H1 (cell line): ENCODE measurements at regions not wholly inside any gene's neighbourhood (a gene's known extent, or its start where the extent isn't known, plus 50 kb on each side); places are given as distances from the start of the nearest gene placed in this dataset.

ENCODE experiments used
- CTCF ChIA-PET: fragments of 300-600 bp; sonication (Branson Sonifier 250); formaldehyde crosslinking; loops from one replicate; lab custom pipeline; 2021; ENCODE audit not compliant: partially characterized antibody; lab: Charles Lee
- POLR2A ChIA-PET: fragments of 300-600 bp; sonication (Branson Sonifier 250); formaldehyde crosslinking; loops from one replicate; lab custom pipeline; 2021; ENCODE audit warnings: inconsistent platforms; ENCODE audit not compliant: partially characterized antibody; lab: Charles Lee
- DNase-seq, 2 experiments: peaks; one replicate each; pipeline versions ENCODE4 v3.0.0 to v3.0.0-alpha.2; 2010 to 2022; ENCODE audit warnings: low spot score in 2 of 2, low read depth in 1 of 2, mixed read lengths in 1 of 2
- FAIRE-seq: peaks from 2 replicates; lab custom pipeline; 2011; peaks lifted over from hg19 to GRCh38; lab: Jason Lieb, UNC
- H2AFZ ChIP-seq: 2 replicates; pipeline ENCODE4 v1.8.1; 2012; ENCODE audit warnings: low read length, inconsistent platforms
- H2AK5ac ChIP-seq: 2 replicates; pipeline ENCODE4 v1.6.1; 2013; ENCODE audit warnings: low read depth, low read length
- H2BK120ac ChIP-seq: replicated peaks from 2 replicates; pipeline ENCODE3; 2013; ENCODE audit warnings: low read depth, low read length, inconsistent platforms
- H2BK12ac ChIP-seq: 2 replicates; pipeline ENCODE4 v1.6.1; 2013; ENCODE audit warnings: low read depth, low read length
- H2BK15ac ChIP-seq: 2 replicates; pipeline ENCODE4 v1.6.1; 2013; ENCODE audit warnings: low read length
- H2BK20ac ChIP-seq: 2 replicates; pipeline ENCODE4 v1.6.1; 2013; ENCODE audit warnings: low read length
- H2BK5ac ChIP-seq: 2 replicates; pipeline ENCODE4 v1.6.1; 2013; ENCODE audit warnings: low read depth, low read length
- H3K14ac ChIP-seq: 2 replicates; pipeline ENCODE4 v1.6.1; 2013; ENCODE audit warnings: inconsistent platforms; ENCODE audit not compliant: insufficient read length
- H3K18ac ChIP-seq: 2 replicates; pipeline ENCODE4 v1.6.1; 2013; ENCODE audit warnings: low read length; ENCODE audit errors: extremely low read depth
- H3K23ac ChIP-seq: 2 replicates; pipeline ENCODE4 v1.6.1; 2013; ENCODE audit warnings: inconsistent platforms; ENCODE audit not compliant: insufficient read length
- H3K23me2 ChIP-seq: 2 replicates; pipeline ENCODE4 v1.6.1; 2013; ENCODE audit warnings: low read depth, low read length
- H3K27ac ChIP-seq: 2 replicates; pipeline ENCODE4 v1.6.1; 2011; ENCODE audit warnings: low read depth, low read length, inconsistent platforms
- H3K27me3 ChIP-seq, 4 experiments: replicated peaks in 1 of 4; 1 replicate in 1 of 4; 2 replicates in 3 of 4; pipeline versions ENCODE4 v1.6.1 to v1.8.1; 2011 to 2013; ENCODE audit warnings: low read length in 3 of 4, mild to moderate bottlenecking in 3 of 4, inconsistent platforms in 2 of 4, mixed read lengths in 2 of 4, moderate library complexity in 1 of 4; ENCODE audit not compliant: control insufficient read depth in 3 of 4, insufficient read depth in 3 of 4; ENCODE audit errors: extremely low read depth in 1 of 4
- H3K36me3 ChIP-seq, 4 experiments: 2 replicates each; pipeline versions ENCODE4 v1.6.1 to v1.8.1; 2011 to 2013; ENCODE audit warnings: mild to moderate bottlenecking in 4 of 4, low read length in 3 of 4, moderate library complexity in 2 of 4, control low read depth in 1 of 4, inconsistent platforms in 1 of 4; ENCODE audit not compliant: insufficient read depth in 4 of 4, control insufficient read depth in 2 of 4
- H3K4ac ChIP-seq: replicated peaks from 2 replicates; pipeline ENCODE3; 2013; ENCODE audit warnings: low read length, low read depth, mixed read lengths, inconsistent platforms; ENCODE audit not compliant: insufficient read length
- H3K4me1 ChIP-seq, 4 experiments: replicated peaks in 1 of 4; 1 replicate in 1 of 4; 2 replicates in 3 of 4; pipeline versions ENCODE4 v1.6.1 to v1.8.1; 2011 to 2013; ENCODE audit warnings: low read length in 3 of 4, inconsistent platforms in 2 of 4, mixed read lengths in 1 of 4; ENCODE audit not compliant: insufficient read depth in 4 of 4, control insufficient read depth in 3 of 4
- H3K4me2 ChIP-seq, 2 experiments: 2 replicates each; pipeline versions ENCODE4 v1.6.1 to v1.8.1; 2011 to 2013; ENCODE audit warnings: low read depth in 2 of 2, low read length in 2 of 2, control low read depth in 1 of 2, inconsistent platforms in 1 of 2, mild to moderate bottlenecking in 1 of 2; ENCODE audit not compliant: insufficient read depth in 1 of 2
- H3K4me3 ChIP-seq, 4 experiments: fragments of 200-600, 300-600 bp in 1 of 4; sonication (generic), shearing (Covaris generic), sonication (Bioruptor Twin) in 1 of 4; 2 replicates each; pipeline versions ENCODE4 v1.5.1 to v1.8.1; 2011 to 2016; ENCODE audit warnings: low read length in 4 of 4, low read depth in 3 of 4, control low read depth in 2 of 4, inconsistent platforms in 2 of 4, mild to moderate bottlenecking in 2 of 4, mixed read lengths in 1 of 4, moderate library complexity in 1 of 4; ENCODE audit not compliant: insufficient read depth in 2 of 4; ENCODE audit errors: extremely low read depth in 1 of 4
- H3K56ac ChIP-seq: replicated peaks from 2 replicates; pipeline ENCODE3; 2013; ENCODE audit warnings: low read depth, mild to moderate bottlenecking, mixed read lengths, low read length, inconsistent platforms; ENCODE audit not compliant: insufficient read length
- H3K79me1 ChIP-seq: 2 replicates; pipeline ENCODE4 v1.6.1; 2013; ENCODE audit warnings: low read depth, low read length, control low read depth
- H3K79me2 ChIP-seq, 2 experiments: 2 replicates each; pipeline versions ENCODE4 v1.6.1 to v1.8.1; 2012 to 2013; ENCODE audit warnings: low read length in 2 of 2, mild to moderate bottlenecking in 2 of 2, inconsistent platforms in 1 of 2; ENCODE audit not compliant: insufficient read depth in 2 of 2, control insufficient read depth in 1 of 2
- H3K9ac ChIP-seq, 4 experiments: replicated peaks in 1 of 4; 1 replicate in 1 of 4; 2 replicates in 3 of 4; pipeline versions ENCODE4 v1.6.1 to v1.8.1; 2011 to 2013; ENCODE audit warnings: low read depth in 3 of 4, low read length in 3 of 4, control low read depth in 2 of 4, mild to moderate bottlenecking in 2 of 4, moderate library complexity in 2 of 4, inconsistent platforms in 1 of 4; ENCODE audit errors: extremely low read depth in 1 of 4
- H3K9me3 ChIP-seq, 2 experiments: 2 replicates each; pipeline versions ENCODE4 v1.6.1 to v1.8.1; 2012 to 2013; ENCODE audit warnings: mild to moderate bottlenecking in 2 of 2, moderate library complexity in 2 of 2, control low read depth in 1 of 2, inconsistent platforms in 1 of 2, low read depth in 1 of 2, low read length in 1 of 2, mixed read lengths in 1 of 2; ENCODE audit not compliant: insufficient read depth in 2 of 2
- H4K20me1 ChIP-seq, 2 experiments: replicated peaks in 1 of 2; 2 replicates each; pipeline versions ENCODE3 to v1.8.1; 2011 to 2013; ENCODE audit warnings: inconsistent platforms in 2 of 2, low read length in 2 of 2, mild to moderate bottlenecking in 1 of 2; ENCODE audit not compliant: insufficient read depth in 2 of 2, control insufficient read depth in 1 of 2
- H4K5ac ChIP-seq: 2 replicates; pipeline ENCODE4 v1.6.1; 2013; ENCODE audit warnings: low read length, low read depth, mixed read lengths, inconsistent platforms; ENCODE audit not compliant: insufficient read length
- H4K8ac ChIP-seq: 2 replicates; pipeline ENCODE4 v1.8.0; 2013; ENCODE audit warnings: mild to moderate bottlenecking, moderate library complexity, low read length, inconsistent platforms; ENCODE audit not compliant: insufficient read depth; ENCODE audit errors: extremely low read depth
- H4K91ac ChIP-seq: replicated peaks from 2 replicates; pipeline ENCODE3; 2013; ENCODE audit warnings: low read length, mixed read lengths, inconsistent platforms; ENCODE audit not compliant: insufficient read length
- EZH2 ChIP-seq: fragments of 200-600 bp; sonication (generic); IDR thresholded peaks from 2 replicates; pipeline ENCODE4 v1.7.1; 2012; ENCODE audit warnings: low read depth, mild to moderate bottlenecking, moderate library complexity, low read length, inconsistent platforms; ENCODE audit not compliant: severe bottlenecking
- GTF2F1 ChIP-seq: IDR thresholded peaks from 2 replicates; pipeline ENCODE4 v1.6.1; 2012; ENCODE audit warnings: low read depth, low read length, improper control_type of control experiment, borderline replicate concordance
- POLR2A ChIP-seq, 2 experiments: IDR thresholded peaks; 1 replicate in 1 of 2; 2 replicates in 1 of 2; pipeline ENCODE4 v1.6.1; 2011; ENCODE audit warnings: low read depth in 2 of 2, low read length in 2 of 2, mild to moderate bottlenecking in 2 of 2; ENCODE audit errors: control extremely low read depth in 1 of 2
- SIRT6 ChIP-seq: IDR thresholded peaks from one replicate; pipeline ENCODE4 v1.7.1; 2012; ENCODE audit warnings: low read length, inconsistent platforms
- SP2 ChIP-seq: IDR thresholded peaks from 2 replicates; pipeline ENCODE4 v1.6.1; 2012; ENCODE audit warnings: mild to moderate bottlenecking, low read length, inconsistent platforms
- SRF ChIP-seq: IDR thresholded peaks from 2 replicates; pipeline ENCODE4 v1.6.1; 2011; ENCODE audit warnings: mild to moderate bottlenecking, low read depth, low read length, moderate library complexity
- TBP ChIP-seq: IDR thresholded peaks from 2 replicates; pipeline ENCODE4 v1.6.1; 2011; ENCODE audit warnings: low read depth, low read length, improper control_type of control experiment
- WGBS, 2 experiments: shearing (Covaris generic) in 1 of 2; methylation state at CpG; one replicate each; pipeline versions ENCODE4 v1.1.6 to v1.1.7; 2013 to 2015; ENCODE audit warnings: low lambda C conversion rate in 2 of 2, mixed read lengths in 2 of 2, inconsistent platforms in 1 of 2, low coverage in 1 of 2, missing lambda C conversion rate in 1 of 2; ENCODE audit not compliant: insufficient replicate concordance in 2 of 2, insufficient coverage in 1 of 2, insufficient read length in 1 of 2; ENCODE audit errors: extremely low coverage in 1 of 2, missing lambda C conversion rate in 1 of 2; 5-methylcytosine and 5-hydroxymethylcytosine counted together

GRCh38 chr11:116302756-116303155, 470.0 kb downstream of the BUD13 start (continued):
- no peak for TF ChIP-seq SIRT6

GRCh38 chr11:116301141-116301540, 471.6 kb downstream of the BUD13 start:
- H3K4me2 ChIP-seq = no peak overlapping the region
- no peak overlapping the region for H2BK120ac ChIP-seq
- H3K36me3 ChIP-seq = no peaks in the 10 kb centered on the region
- no peak overlapping the region for H3K23ac ChIP-seq
- no peaks in the 10 kb centered on the region for H3K4me1 ChIP-seq
- H3K14ac ChIP-seq = no peak overlapping the region
- H2BK5ac ChIP-seq = no peak overlapping the region
- no peaks in the 10 kb centered on the region for H4K20me1 ChIP-seq
- H3K27me3 ChIP-seq = no peaks in the 10 kb centered on the region
- H3K56ac ChIP-seq = no peak overlapping the region
- H4K91ac ChIP-seq = no peak overlapping the region
- no peak for DNase-seq
- H2BK12ac ChIP-seq = no peak overlapping the region
- no peak overlapping the region for H4K8ac ChIP-seq
- no peak overlapping the region for H3K4me3 ChIP-seq
- no peaks in the 10 kb centered on the region for H3K23me2 ChIP-seq
- 74% methylated on average over 1 of the region's 1 CpG; no CpG with 5 or more reads in 1 of the 2 experiments for WGBS, 2 experiments
- H3K9ac ChIP-seq = no peak overlapping the region
- no peak overlapping the region for H2BK20ac ChIP-seq
- no peak overlapping the region for H2BK15ac ChIP-seq
- H2AFZ ChIP-seq = no peak overlapping the region
- TF ChIP-seq SP2 = no peak
- no peak for TF ChIP-seq SRF
- no peak for TF ChIP-seq TBP
- no peak for TF ChIP-seq EZH2
- no peak for TF ChIP-seq POLR2A (IDR thresholded peaks at IDR 0.05; ENCODE audit: control extremely low read depth in 1 of 2, low read depth in 2 of 2, low read length in 2 of 2)
- no peak for TF ChIP-seq GTF2F1
- TF ChIP-seq, all 59 proteins: peak for 0
- POLR2A ChIA-PET = no interaction called here
- no peaks in the 10 kb centered on the region for H3K9me3 ChIP-seq
- CTCF ChIA-PET = interaction anchor here (1.5 to 1.8 kb wide), 2 partner anchors 11 to 19 kb away, joined by 5 to 6 read pairs; no protein-coding TSS in a partner anchor
- H3K79me1 ChIP-seq = no peaks in the 10 kb centered on the region
- FAIRE-seq = no peak
- no peak overlapping the region for H3K18ac ChIP-seq
- H4K5ac ChIP-seq = no peak overlapping the region
- no peak overlapping the region for H3K4ac ChIP-seq
- H3K27ac ChIP-seq = no peak overlapping the region
- no peak overlapping the region for H2AK5ac ChIP-seq
- H3K79me2 ChIP-seq = no peaks in the 10 kb centered on the region
